ENCODE measurements at regions not wholly inside any gene's neighbourhood (a gene's known extent, or its start where the extent isn't known, plus 50 kb on each side); places are given as distances from the start of the nearest gene placed in this dataset.

- peak; percentile 32 for DNase-seq
- Histone ChIP-seq H3K36me3 (no peaks in the 10 kb centered on the region), H3K27me3 (no peaks in the 10 kb centered on the region)
These were observed 349.0 kb downstream of the MCTP2 start for GRCh38 chr15:94580211-94580885.

GRCh38 chr15:94582368-94582767, 351.0 kb downstream of the MCTP2 start:
- Histone ChIP-seq H3K9me3 (no peaks in the 10 kb centered on the region), H3K4me1 (peaks cover 8% of the 10 kb centered on the region), H3K27me3 (no peaks in the 10 kb centered on the region), H3K4me3 (ENCODE audit: low read depth, low read length) (no peak overlapping the region), H3K36me3 (no peaks in the 10 kb centered on the region)
- TF ChIP-seq, protein P1, sequence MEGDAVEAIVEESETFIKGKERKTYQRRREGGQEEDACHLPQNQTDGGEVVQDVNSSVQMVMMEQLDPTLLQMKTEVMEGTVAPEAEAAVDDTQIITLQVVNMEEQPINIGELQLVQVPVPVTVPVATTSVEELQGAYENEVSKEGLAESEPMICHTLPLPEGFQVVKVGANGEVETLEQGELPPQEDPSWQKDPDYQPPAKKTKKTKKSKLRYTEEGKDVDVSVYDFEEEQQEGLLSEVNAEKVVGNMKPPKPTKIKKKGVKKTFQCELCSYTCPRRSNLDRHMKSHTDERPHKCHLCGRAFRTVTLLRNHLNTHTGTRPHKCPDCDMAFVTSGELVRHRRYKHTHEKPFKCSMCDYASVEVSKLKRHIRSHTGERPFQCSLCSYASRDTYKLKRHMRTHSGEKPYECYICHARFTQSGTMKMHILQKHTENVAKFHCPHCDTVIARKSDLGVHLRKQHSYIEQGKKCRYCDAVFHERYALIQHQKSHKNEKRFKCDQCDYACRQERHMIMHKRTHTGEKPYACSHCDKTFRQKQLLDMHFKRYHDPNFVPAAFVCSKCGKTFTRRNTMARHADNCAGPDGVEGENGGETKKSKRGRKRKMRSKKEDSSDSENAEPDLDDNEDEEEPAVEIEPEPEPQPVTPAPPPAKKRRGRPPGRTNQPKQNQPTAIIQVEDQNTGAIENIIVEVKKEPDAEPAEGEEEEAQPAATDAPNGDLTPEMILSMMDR (IDR thresholded peaks at IDR 0.05; ENCODE audit: low read depth, low read length): peak; percentile 69
- DNase-seq: peak; percentile 37

More at GRCh38 chr15:94580211-94580885, 349.0 kb downstream of the MCTP2 start:
- H3K4me1 ChIP-seq: peaks cover 8% of the 10 kb centered on the region
- no peak overlapping the region for H3K4me3 ChIP-seq (ENCODE audit: low read depth, low read length)
- TF ChIP-seq, protein P1 (IDR thresholded peaks at IDR 0.05; ENCODE audit: low read depth, low read length): no peak
- H3K9me3 ChIP-seq: no peaks in the 10 kb centered on the region

GRCh38 chr15:94584833-94585244, 353.5 kb downstream of the MCTP2 start:
- Histone ChIP-seq H3K4me1 (peaks cover 5% of the 10 kb centered on the region), H3K36me3 (no peaks in the 10 kb centered on the region), H3K4me3 (ENCODE audit: low read depth, low read length) (no peak overlapping the region), H3K9me3 (no peaks in the 10 kb centered on the region), H3K27me3 (no peaks in the 10 kb centered on the region)
- DNase-seq: no peak
- TF ChIP-seq, protein P1 (IDR thresholded peaks at IDR 0.05; ENCODE audit: low read depth, low read length): no peak

- no peaks in the 10 kb centered on the region for H3K27me3 ChIP-seq
- no peak for DNase-seq
- TF ChIP-seq, protein P1 (IDR thresholded peaks at IDR 0.05; ENCODE audit: low read depth, low read length): no peak
- H3K4me3 ChIP-seq (ENCODE audit: low read depth, low read length): no peak overlapping the region
- H3K9me3 ChIP-seq: no peaks in the 10 kb centered on the region
- H3K4me1 ChIP-seq: no peaks in the 10 kb centered on the region
- no peaks in the 10 kb centered on the region for H3K36me3 ChIP-seq
These were observed 354.7 kb downstream of the MCTP2 start for GRCh38 chr15:94586099-94586498.

DNA sequence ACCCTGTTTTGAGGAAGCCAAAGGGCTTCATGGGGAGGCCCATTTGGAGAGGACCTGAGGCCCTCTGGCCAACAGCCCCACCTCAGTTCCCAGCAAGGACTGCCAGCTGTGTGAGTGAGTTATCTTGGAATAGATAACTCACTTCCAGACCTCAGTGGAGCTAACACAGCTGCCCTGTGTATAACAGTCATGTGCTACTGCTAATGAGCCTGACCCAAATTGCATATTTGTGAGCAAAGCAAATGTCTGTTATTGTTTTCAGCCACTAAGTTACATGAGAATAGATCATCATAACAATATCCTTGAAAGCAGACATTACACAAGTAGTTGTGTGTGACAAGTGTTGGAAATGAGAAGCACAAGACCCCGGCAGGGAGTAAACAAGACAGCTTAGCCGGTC, 355.8 kb downstream of the MCTP2 start:
- Histone ChIP-seq H3K9me3 (no peaks in the 10 kb centered on the region), H3K4me1 (no peaks in the 10 kb centered on the region), H3K27me3 (no peaks in the 10 kb centered on the region), H3K36me3 (no peaks in the 10 kb centered on the region), H3K4me3 (ENCODE audit: low read depth, low read length) (no peak overlapping the region)
- DNase-seq: no peak
- TF ChIP-seq, protein P1 (IDR thresholded peaks at IDR 0.05; ENCODE audit: low read depth, low read length): no peak

- TF ChIP-seq, protein P1 (IDR thresholded peaks at IDR 0.05; ENCODE audit: low read depth, low read length): no peak
- H3K9me3 ChIP-seq: no peaks in the 10 kb centered on the region
- H3K4me3 ChIP-seq (ENCODE audit: low read depth, low read length): no peak overlapping the region
- no peak for DNase-seq
- no peaks in the 10 kb centered on the region for H3K27me3 ChIP-seq
- no peaks in the 10 kb centered on the region for H3K4me1 ChIP-seq
- no peaks in the 10 kb centered on the region for H3K36me3 ChIP-seq
These were observed 357.6 kb downstream of the MCTP2 start for GRCh38 chr15:94588993-94589392.
